Osteoblast (primary cell): ENCODE measurements at regions not wholly inside any gene's neighbourhood (a gene's known extent, or its start where the extent isn't known, plus 50 kb on each side); places are given as distances from the start of the nearest gene placed in this dataset.

ENCODE experiments used
- DNase-seq: peaks from one replicate; pipeline ENCODE4 v3.0.0; 2011; ENCODE audit warnings: low spot score, mixed read lengths; ENCODE audit not compliant: insufficient read length; ENCODE audit errors: missing footprints
- H2AFZ ChIP-seq: 2 replicates; pipeline ENCODE4 v1.6.0; 2011; ENCODE audit warnings: mild to moderate bottlenecking, low read length
- H3K27ac ChIP-seq: 2 replicates; pipeline ENCODE4 v1.5.1; 2011; ENCODE audit warnings: mild to moderate bottlenecking, low read depth, low read length, moderate library complexity
- H3K27me3 ChIP-seq: 2 replicates; pipeline ENCODE4 v1.6.0; 2012; ENCODE audit warnings: mild to moderate bottlenecking, control low read depth, inconsistent platforms, low read length, moderate library complexity; ENCODE audit not compliant: insufficient read depth
- H3K36me3 ChIP-seq: 2 replicates; pipeline ENCODE4 v1.5.1; 2011; ENCODE audit warnings: mild to moderate bottlenecking, low read length, control low read depth, moderate library complexity; ENCODE audit not compliant: insufficient read depth
- H3K4me1 ChIP-seq: 2 replicates; pipeline ENCODE4 v1.5.1; 2011; ENCODE audit warnings: mild to moderate bottlenecking, low read length, control low read depth, moderate library complexity; ENCODE audit not compliant: insufficient read depth
- H3K4me2 ChIP-seq: 2 replicates; pipeline ENCODE4 v1.6.0; 2011; ENCODE audit warnings: mild to moderate bottlenecking, low read length; ENCODE audit not compliant: insufficient read depth
- H3K4me3 ChIP-seq: fragments of 200-600 bp; sonication (generic); 3 replicates; pipeline ENCODE4 v1.5.1; 2012; ENCODE audit warnings: mild to moderate bottlenecking, low read length, inconsistent platforms; ENCODE audit not compliant: insufficient read depth
- H3K79me2 ChIP-seq: 2 replicates; pipeline ENCODE4 v1.6.0; 2012; ENCODE audit warnings: mild to moderate bottlenecking, low read length, control low read depth, inconsistent platforms; ENCODE audit not compliant: insufficient read depth
- H3K9me3 ChIP-seq: 2 replicates; pipeline ENCODE4 v1.5.1; 2011; ENCODE audit warnings: low read depth, low read length, control low read depth
- H4K20me1 ChIP-seq: 2 replicates; pipeline ENCODE4 v1.6.0; 2012; ENCODE audit warnings: mild to moderate bottlenecking, low read length, control low read depth; ENCODE audit not compliant: insufficient read depth
- TF ChIP-seq, protein P1 (sequence below): IDR thresholded peaks from 2 replicates; pipeline ENCODE4 v1.5.1; 2011; ENCODE audit warnings: mild to moderate bottlenecking, low read depth, low read length, moderate library complexity; ENCODE audit errors: extremely low read depth

- H4K20me1 ChIP-seq = no peaks in the 10 kb centered on the region
- no peaks in the 10 kb centered on the region for H3K9me3 ChIP-seq
- no peaks in the 10 kb centered on the region for H3K27me3 ChIP-seq
- H3K79me2 ChIP-seq = no peaks in the 10 kb centered on the region
- DNase-seq = no peak
- no peak overlapping the region for H3K4me2 ChIP-seq
- no peaks in the 10 kb centered on the region for H3K4me1 ChIP-seq
- no peak overlapping the region for H3K4me3 ChIP-seq
- no peak overlapping the region for H3K27ac ChIP-seq
- no peaks in the 10 kb centered on the region for H3K36me3 ChIP-seq
- H2AFZ ChIP-seq = no peak overlapping the region
- TF ChIP-seq, protein P1, sequence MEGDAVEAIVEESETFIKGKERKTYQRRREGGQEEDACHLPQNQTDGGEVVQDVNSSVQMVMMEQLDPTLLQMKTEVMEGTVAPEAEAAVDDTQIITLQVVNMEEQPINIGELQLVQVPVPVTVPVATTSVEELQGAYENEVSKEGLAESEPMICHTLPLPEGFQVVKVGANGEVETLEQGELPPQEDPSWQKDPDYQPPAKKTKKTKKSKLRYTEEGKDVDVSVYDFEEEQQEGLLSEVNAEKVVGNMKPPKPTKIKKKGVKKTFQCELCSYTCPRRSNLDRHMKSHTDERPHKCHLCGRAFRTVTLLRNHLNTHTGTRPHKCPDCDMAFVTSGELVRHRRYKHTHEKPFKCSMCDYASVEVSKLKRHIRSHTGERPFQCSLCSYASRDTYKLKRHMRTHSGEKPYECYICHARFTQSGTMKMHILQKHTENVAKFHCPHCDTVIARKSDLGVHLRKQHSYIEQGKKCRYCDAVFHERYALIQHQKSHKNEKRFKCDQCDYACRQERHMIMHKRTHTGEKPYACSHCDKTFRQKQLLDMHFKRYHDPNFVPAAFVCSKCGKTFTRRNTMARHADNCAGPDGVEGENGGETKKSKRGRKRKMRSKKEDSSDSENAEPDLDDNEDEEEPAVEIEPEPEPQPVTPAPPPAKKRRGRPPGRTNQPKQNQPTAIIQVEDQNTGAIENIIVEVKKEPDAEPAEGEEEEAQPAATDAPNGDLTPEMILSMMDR = no peak
Observed at GRCh38 chr11:82529936-82530335, 203.7 kb downstream of the FAM181B start.

- TF ChIP-seq, protein P1 = no peak
- H3K36me3 ChIP-seq = no peaks in the 10 kb centered on the region
- H3K4me1 ChIP-seq = no peaks in the 10 kb centered on the region
- H3K27me3 ChIP-seq = no peaks in the 10 kb centered on the region
- H3K79me2 ChIP-seq = no peaks in the 10 kb centered on the region
- no peak overlapping the region for H3K4me3 ChIP-seq
- no peak overlapping the region for H3K4me2 ChIP-seq
- DNase-seq = no peak
- no peaks in the 10 kb centered on the region for H4K20me1 ChIP-seq
- H2AFZ ChIP-seq = no peak overlapping the region
- no peaks in the 10 kb centered on the region for H3K9me3 ChIP-seq
- H3K27ac ChIP-seq = no peak overlapping the region
Observed at GRCh38 chr11:82527081-82527584, 206.5 kb downstream of the FAM181B start.

DNA sequence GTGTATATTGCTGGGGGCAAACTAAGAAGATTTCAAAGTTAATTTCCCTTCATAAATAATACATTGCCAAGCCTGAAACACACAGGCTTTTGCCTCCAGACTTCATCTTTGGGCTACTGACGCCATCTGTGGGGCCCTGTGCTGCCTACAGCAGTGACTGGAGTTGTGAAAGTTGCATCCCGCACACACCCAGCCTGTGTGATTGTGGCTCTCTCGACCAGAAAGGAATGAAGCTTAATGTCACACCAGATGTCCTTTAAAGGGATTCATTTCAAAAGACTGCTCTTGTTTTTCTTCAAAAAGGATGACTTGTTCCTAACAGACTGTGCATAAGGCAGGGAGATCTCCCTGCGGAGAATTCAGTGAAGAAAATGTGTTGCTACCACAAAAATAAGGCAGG is 210.5 kb downstream of the FAM181B start:
- Histone ChIP-seq H3K27ac (no peak overlapping the region), H3K36me3 (no peaks in the 10 kb centered on the region), H2AFZ (no peak overlapping the region), H3K9me3 (no peaks in the 10 kb centered on the region), H3K4me1 (no peaks in the 10 kb centered on the region), H4K20me1 (no peaks in the 10 kb centered on the region), H3K79me2 (no peaks in the 10 kb centered on the region), H3K27me3 (no peaks in the 10 kb centered on the region), H3K4me3 (no peak overlapping the region), H3K4me2 (no peak overlapping the region)
- TF ChIP-seq, protein P1 = no peak
- DNase-seq = no peak

GRCh38 chr11:82521427-82521826 is 212.2 kb downstream of the FAM181B start:
- Histone ChIP-seq H3K27me3 (no peaks in the 10 kb centered on the region), H3K4me1 (no peaks in the 10 kb centered on the region), H3K36me3 (no peaks in the 10 kb centered on the region), H3K4me3 (no peak overlapping the region), H4K20me1 (no peaks in the 10 kb centered on the region), H3K79me2 (no peaks in the 10 kb centered on the region), H3K27ac (no peak overlapping the region), H2AFZ (no peak overlapping the region), H3K4me2 (no peak overlapping the region), H3K9me3 (no peaks in the 10 kb centered on the region)
- TF ChIP-seq, protein P1 = no peak
- no peak for DNase-seq
